ENCODE measurements at regions not wholly inside any gene's neighbourhood (a gene's known extent, or its start where the extent isn't known, plus 50 kb on each side); places are given as distances from the start of the nearest gene placed in this dataset.

DNA sequence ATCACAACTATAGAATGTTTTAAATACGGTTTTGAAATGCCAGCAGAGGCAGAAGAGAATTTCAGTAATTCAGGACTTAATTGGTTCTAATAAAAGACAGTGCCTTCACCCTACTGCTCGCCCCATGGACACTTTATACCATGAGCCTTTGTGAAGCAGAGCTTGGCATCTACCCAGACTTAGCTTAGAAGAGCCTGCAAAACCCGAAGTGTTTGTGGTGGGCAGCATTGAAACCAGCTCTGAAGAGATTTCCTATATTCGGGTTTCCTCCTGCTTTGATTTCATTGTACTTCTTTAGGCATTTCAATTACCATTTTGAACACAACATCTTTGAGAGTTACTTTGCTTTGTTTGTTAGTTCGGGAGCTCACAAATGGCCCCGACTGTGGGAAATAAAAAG lies 185.1 kb upstream of the MTNR1B start:
- peaks cover 0 to 5% (median 0%) of the 10 kb centered on the region in 9 donors for H3K4me1 ChIP-seq
- TF ChIP-seq, protein P1, sequence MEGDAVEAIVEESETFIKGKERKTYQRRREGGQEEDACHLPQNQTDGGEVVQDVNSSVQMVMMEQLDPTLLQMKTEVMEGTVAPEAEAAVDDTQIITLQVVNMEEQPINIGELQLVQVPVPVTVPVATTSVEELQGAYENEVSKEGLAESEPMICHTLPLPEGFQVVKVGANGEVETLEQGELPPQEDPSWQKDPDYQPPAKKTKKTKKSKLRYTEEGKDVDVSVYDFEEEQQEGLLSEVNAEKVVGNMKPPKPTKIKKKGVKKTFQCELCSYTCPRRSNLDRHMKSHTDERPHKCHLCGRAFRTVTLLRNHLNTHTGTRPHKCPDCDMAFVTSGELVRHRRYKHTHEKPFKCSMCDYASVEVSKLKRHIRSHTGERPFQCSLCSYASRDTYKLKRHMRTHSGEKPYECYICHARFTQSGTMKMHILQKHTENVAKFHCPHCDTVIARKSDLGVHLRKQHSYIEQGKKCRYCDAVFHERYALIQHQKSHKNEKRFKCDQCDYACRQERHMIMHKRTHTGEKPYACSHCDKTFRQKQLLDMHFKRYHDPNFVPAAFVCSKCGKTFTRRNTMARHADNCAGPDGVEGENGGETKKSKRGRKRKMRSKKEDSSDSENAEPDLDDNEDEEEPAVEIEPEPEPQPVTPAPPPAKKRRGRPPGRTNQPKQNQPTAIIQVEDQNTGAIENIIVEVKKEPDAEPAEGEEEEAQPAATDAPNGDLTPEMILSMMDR (IDR thresholded peaks at IDR 0.05): no peak
- intact Hi-C loops (cut with DNase I): no loop called here

GRCh38 chr11:92787638-92788037 lies 181.8 kb upstream of the MTNR1B start:
- ATAC-seq (no peak), DNase-seq (no peak)
- TF ChIP-seq, protein P1 (IDR thresholded peaks at IDR 0.05): no peak
- H3K27me3 ChIP-seq: no peaks in the 10 kb centered on the region
- intact Hi-C loops (cut with DNase I): no loop called here
- no peaks in the 10 kb centered on the region for H3K9me3 ChIP-seq
- peaks cover 0 to 5% (median 0%) of the 10 kb centered on the region in 9 donors for H3K4me1 ChIP-seq
- no peak overlapping the region for H3K4me3 ChIP-seq
- WGBS, 2 donors: 81 to 86% methylated on average over 2 of the region's 2 CpGs
- no peak overlapping the region for H3K27ac ChIP-seq
- no peaks in the 10 kb centered on the region for H3K36me3 ChIP-seq

More for the DNA sequence above, 185.1 kb upstream of the MTNR1B start:
- Histone ChIP-seq H3K4me3 (no peak overlapping the region), H3K27me3 (peaks cover 0 to 5% (median 0%) of the 10 kb centered on the region in 7 donors), H3K36me3 (no peaks in the 10 kb centered on the region), H3K27ac (no peak overlapping the region), H3K9me3 (no peaks in the 10 kb centered on the region)
- no peak for ATAC-seq
- DNase-seq: no peak
- WGBS, 2 donors: 49 to 55% methylated on average over 6 of the region's 6 CpGs

DNA sequence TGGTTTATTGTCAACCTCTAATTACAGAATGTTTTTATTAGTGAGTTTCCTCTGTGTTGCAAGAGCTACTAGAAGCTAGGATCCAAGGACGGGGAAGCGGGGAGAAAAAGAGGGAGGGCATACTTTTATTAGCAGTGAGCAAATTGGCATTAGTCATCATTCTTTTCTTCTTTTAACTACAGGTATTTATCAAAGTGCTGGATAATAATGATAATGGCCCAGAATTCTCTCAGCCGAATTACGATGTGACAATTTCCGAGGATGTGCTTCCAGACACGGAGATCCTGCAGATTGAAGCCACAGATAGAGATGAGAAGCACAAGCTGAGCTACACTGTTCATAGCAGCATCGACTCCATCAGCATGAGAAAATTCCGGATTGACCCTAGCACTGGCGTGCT lies 179.7 kb upstream of the MTNR1B start:
- Histone ChIP-seq H3K4me3 (no peak overlapping the region), H3K36me3 (no peaks in the 10 kb centered on the region), H3K27ac (no peak overlapping the region), H3K4me1 (no peaks in the 10 kb centered on the region), H3K27me3 (no peaks in the 10 kb centered on the region), H3K9me3 (no peaks in the 10 kb centered on the region)
- 89 to 97% methylated on average over 9 of the region's 9 CpGs for WGBS, 2 donors
- intact Hi-C loops (cut with DNase I): no loop called here
- DNase-seq (no peak), ATAC-seq (no peak)
- TF ChIP-seq, protein P1 (IDR thresholded peaks at IDR 0.05): no peak

- intact Hi-C loops (cut with DNase I): no loop called here
- no peak for ATAC-seq
- H3K27ac ChIP-seq: no peak overlapping the region
- no peaks in the 10 kb centered on the region for H3K9me3 ChIP-seq
- TF ChIP-seq, protein P1 (IDR thresholded peaks at IDR 0.05): no peak
- H3K36me3 ChIP-seq: no peaks in the 10 kb centered on the region
- H3K4me1 ChIP-seq: no peaks in the 10 kb centered on the region
- H3K4me3 ChIP-seq: no peak overlapping the region
- no peak for DNase-seq
- WGBS, 2 donors: 67 to 70% methylated on average over 1 of the region's 1 CpG
- no peaks in the 10 kb centered on the region for H3K27me3 ChIP-seq
These were observed 179.1 kb upstream of the MTNR1B start for GRCh38 chr11:92790366-92790765.
